WTC11 (cell line): ENCODE measurements at regions not wholly inside any gene's neighbourhood (a gene's known extent, or its start where the extent isn't known, plus 50 kb on each side); places are given as distances from the start of the nearest gene placed in this dataset.

Experiments used
- ATAC-seq: fragments of 200-7000 bp; cut with Tn5 transposase; 2 replicates; pipeline ENCODE4 v1.10.0; 2021; ENCODE audit warnings: mild to moderate bottlenecking, moderate library complexity
- CTCF ChIA-PET: fragments of 300-600 bp; sonication (Branson Sonifier 250); formaldehyde crosslinking; loops from one replicate; lab custom pipeline; 2021; ENCODE audit warnings: antibody characterized with exemption; lab: Charles Lee
- POLR2A ChIA-PET: fragments of 350-600 bp; sonication (Branson Sonifier 250); formaldehyde crosslinking; loops from one replicate; lab custom pipeline; 2021; ENCODE audit warnings: antibody characterized with exemption; lab: Charles Lee
- DNase-seq: peaks from one replicate; pipeline ENCODE4 v3.0.0; 2021; ENCODE audit warnings: low spot score
- H3K27ac Mint-ChIP-seq: 2 replicates; pipeline ENCODE4 v1.8.0; 2021; ENCODE audit warnings: mixed read lengths
- H3K27me3 Mint-ChIP-seq: 2 replicates; pipeline ENCODE4 v1.8.0; 2021; ENCODE audit warnings: low read depth, mild to moderate bottlenecking, moderate library complexity, mixed read lengths
- H3K36me3 Mint-ChIP-seq: 2 replicates; pipeline ENCODE4 v1.8.0; 2021; ENCODE audit warnings: mixed read lengths
- H3K4me1 Mint-ChIP-seq: 2 replicates; pipeline ENCODE4 v1.8.0; 2022; ENCODE audit warnings: mixed read lengths
- H3K4me3 Mint-ChIP-seq: 2 replicates; pipeline ENCODE4 v1.8.0; 2021; ENCODE audit warnings: mild to moderate bottlenecking, moderate library complexity, mixed read lengths
- H3K9me3 Mint-ChIP-seq: 2 replicates; pipeline ENCODE4 v1.8.0; 2021; ENCODE audit warnings: mixed read lengths
- ATF1 ChIP-seq: sonication (generic); formaldehyde crosslinking; IDR thresholded peaks from 2 replicates; pipeline ENCODE4 v1.8.1; 2023; ENCODE audit warnings: mild to moderate bottlenecking, moderate library complexity, missing genetic modification reagents
- CREM ChIP-seq: sonication (generic); formaldehyde crosslinking; IDR thresholded peaks from 2 replicates; pipeline ENCODE4 v1.8.1; 2022; ENCODE audit warnings: mild to moderate bottlenecking, missing genetic modification reagents, moderate library complexity
- E2F5 ChIP-seq: sonication (generic); formaldehyde crosslinking; IDR thresholded peaks from 2 replicates; pipeline ENCODE4 v1.8.1; 2022; ENCODE audit warnings: mild to moderate bottlenecking, moderate library complexity, missing genetic modification reagents
- EMX1 ChIP-seq: fragments of 250-450 bp; sonication (Bioruptor Pico); IDR thresholded peaks from 2 replicates; pipeline ENCODE4 v1.8.0; 2021; ENCODE audit warnings: mild to moderate bottlenecking
- GABPB1 ChIP-seq: sonication (generic); formaldehyde crosslinking; IDR thresholded peaks from 2 replicates; pipeline ENCODE4 v1.8.1; 2023; ENCODE audit warnings: mild to moderate bottlenecking, missing genetic modification reagents
- HMGXB4 ChIP-seq: sonication (generic); formaldehyde crosslinking; IDR thresholded peaks from 2 replicates; pipeline ENCODE4 v1.8.1; 2023; ENCODE audit warnings: mild to moderate bottlenecking, moderate library complexity, missing genetic modification reagents
- MYBL2 ChIP-seq: sonication (generic); formaldehyde crosslinking; IDR thresholded peaks from 2 replicates; pipeline ENCODE4 v1.8.1; 2023; ENCODE audit warnings: mild to moderate bottlenecking, moderate library complexity, missing genetic modification reagents
- NFE2L1 ChIP-seq: sonication (generic); formaldehyde crosslinking; IDR thresholded peaks from 2 replicates; pipeline ENCODE4 v1.8.1; 2023; ENCODE audit warnings: missing genetic modification reagents
- NR2C2 ChIP-seq: sonication (generic); formaldehyde crosslinking; IDR thresholded peaks from 2 replicates; pipeline ENCODE4 v1.8.0; 2022; ENCODE audit warnings: mild to moderate bottlenecking, missing genetic modification reagents
- PRRX2 ChIP-seq: fragments of 250-450 bp; sonication (Bioruptor Pico); IDR thresholded peaks from 2 replicates; pipeline ENCODE4 v1.8.0; 2021; ENCODE audit warnings: mild to moderate bottlenecking
- SMAD3 ChIP-seq: sonication (generic); formaldehyde crosslinking; IDR thresholded peaks from 2 replicates; pipeline ENCODE4 v1.8.0; 2022; ENCODE audit warnings: missing genetic modification reagents, mild to moderate bottlenecking, borderline replicate concordance
- SP1 ChIP-seq: sonication (generic); formaldehyde crosslinking; conservative IDR thresholded peaks from 2 replicates; pipeline ENCODE4 v1.8.1; 2022; ENCODE audit warnings: missing genetic modification reagents
- STAT6 ChIP-seq: sonication (generic); formaldehyde crosslinking; conservative IDR thresholded peaks from 2 replicates; pipeline ENCODE4 v1.8.1; 2023; ENCODE audit warnings: mild to moderate bottlenecking, low read depth, missing genetic modification reagents, moderate library complexity
- TEAD1 ChIP-seq: sonication (generic); formaldehyde crosslinking; IDR thresholded peaks from 2 replicates; pipeline ENCODE4 v1.8.0; 2022; ENCODE audit warnings: mild to moderate bottlenecking, missing genetic modification reagents
- TP53 ChIP-seq: sonication (generic); formaldehyde crosslinking; IDR thresholded peaks from 2 replicates; pipeline ENCODE4 v1.8.1; 2023; ENCODE audit warnings: mild to moderate bottlenecking, missing genetic modification reagents
- ZBTB21 ChIP-seq: sonication (generic); formaldehyde crosslinking; IDR thresholded peaks from 2 replicates; pipeline ENCODE4 v1.8.1; 2023; ENCODE audit warnings: mild to moderate bottlenecking, missing genetic modification reagents, borderline replicate concordance
- ZMAT4 ChIP-seq: fragments of 250-450 bp; sonication (Bioruptor Pico); IDR thresholded peaks from 2 replicates; pipeline ENCODE4 v1.9.0; 2021; ENCODE audit warnings: mild to moderate bottlenecking
- ZNF219 ChIP-seq: sonication (generic); formaldehyde crosslinking; IDR thresholded peaks from 2 replicates; pipeline ENCODE4 v1.8.0; 2023; ENCODE audit warnings: missing genetic modification reagents, mild to moderate bottlenecking, borderline replicate concordance
- TF ChIP-seq, protein P1 (sequence below): sonication (generic); formaldehyde crosslinking; IDR thresholded peaks from 2 replicates; pipeline ENCODE4 v1.8.1; 2022; ENCODE audit warnings: low read depth, missing genetic modification reagents, borderline replicate concordance
- TF ChIP-seq, protein P2 (sequence below): sonication (generic); formaldehyde crosslinking; IDR thresholded peaks from 2 replicates; pipeline ENCODE4 v1.8.0; 2022; ENCODE audit warnings: missing genetic modification reagents
- TF ChIP-seq, protein P3 (sequence below): sonication (generic); formaldehyde crosslinking; IDR thresholded peaks from 2 replicates; pipeline ENCODE4 v1.8.0; 2022; ENCODE audit warnings: mild to moderate bottlenecking, missing genetic modification reagents
- TF ChIP-seq, protein P4 (sequence below): sonication (generic); formaldehyde crosslinking; IDR thresholded peaks from 2 replicates; pipeline ENCODE4 v1.8.0; 2022; ENCODE audit warnings: mild to moderate bottlenecking, missing genetic modification reagents

GRCh38 chr2:228509021-228509420 lies 327.5 kb upstream of the SPHKAP start:
- H3K27ac Mint-ChIP-seq = no peak overlapping the region
- H3K36me3 Mint-ChIP-seq = 0 out of 2 replicates have a peak, but pooled peaks cover 6% of the 10 kb centered on the region
- POLR2A ChIA-PET = no interaction called here
- no peak for DNase-seq
- H3K4me3 Mint-ChIP-seq = no peak overlapping the region
- CTCF ChIA-PET = no interaction called here
- TF ChIP-seq EMX1 = no peak
- TF ChIP-seq NR2C2 (CRISPR knock-in tag) = no peak
- TF ChIP-seq STAT6 (CRISPR knock-in tag) = no peak
- no peak for TF ChIP-seq ZMAT4 (CRISPR knock-in tag)
- TF ChIP-seq, protein P1, sequence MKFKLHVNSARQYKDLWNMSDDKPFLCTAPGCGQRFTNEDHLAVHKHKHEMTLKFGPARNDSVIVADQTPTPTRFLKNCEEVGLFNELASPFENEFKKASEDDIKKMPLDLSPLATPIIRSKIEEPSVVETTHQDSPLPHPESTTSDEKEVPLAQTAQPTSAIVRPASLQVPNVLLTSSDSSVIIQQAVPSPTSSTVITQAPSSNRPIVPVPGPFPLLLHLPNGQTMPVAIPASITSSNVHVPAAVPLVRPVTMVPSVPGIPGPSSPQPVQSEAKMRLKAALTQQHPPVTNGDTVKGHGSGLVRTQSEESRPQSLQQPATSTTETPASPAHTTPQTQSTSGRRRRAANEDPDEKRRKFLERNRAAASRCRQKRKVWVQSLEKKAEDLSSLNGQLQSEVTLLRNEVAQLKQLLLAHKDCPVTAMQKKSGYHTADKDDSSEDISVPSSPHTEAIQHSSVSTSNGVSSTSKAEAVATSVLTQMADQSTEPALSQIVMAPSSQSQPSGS (CRISPR knock-in tag) = no peak
- no peak for TF ChIP-seq E2F5 (CRISPR knock-in tag)
- TF ChIP-seq CREM (CRISPR knock-in tag) = no peak
- no peak for TF ChIP-seq ZBTB21 (CRISPR knock-in tag)
- no peak for TF ChIP-seq PRRX2
- no peak for TF ChIP-seq GABPB1 (CRISPR knock-in tag)
- TF ChIP-seq, protein P2, sequence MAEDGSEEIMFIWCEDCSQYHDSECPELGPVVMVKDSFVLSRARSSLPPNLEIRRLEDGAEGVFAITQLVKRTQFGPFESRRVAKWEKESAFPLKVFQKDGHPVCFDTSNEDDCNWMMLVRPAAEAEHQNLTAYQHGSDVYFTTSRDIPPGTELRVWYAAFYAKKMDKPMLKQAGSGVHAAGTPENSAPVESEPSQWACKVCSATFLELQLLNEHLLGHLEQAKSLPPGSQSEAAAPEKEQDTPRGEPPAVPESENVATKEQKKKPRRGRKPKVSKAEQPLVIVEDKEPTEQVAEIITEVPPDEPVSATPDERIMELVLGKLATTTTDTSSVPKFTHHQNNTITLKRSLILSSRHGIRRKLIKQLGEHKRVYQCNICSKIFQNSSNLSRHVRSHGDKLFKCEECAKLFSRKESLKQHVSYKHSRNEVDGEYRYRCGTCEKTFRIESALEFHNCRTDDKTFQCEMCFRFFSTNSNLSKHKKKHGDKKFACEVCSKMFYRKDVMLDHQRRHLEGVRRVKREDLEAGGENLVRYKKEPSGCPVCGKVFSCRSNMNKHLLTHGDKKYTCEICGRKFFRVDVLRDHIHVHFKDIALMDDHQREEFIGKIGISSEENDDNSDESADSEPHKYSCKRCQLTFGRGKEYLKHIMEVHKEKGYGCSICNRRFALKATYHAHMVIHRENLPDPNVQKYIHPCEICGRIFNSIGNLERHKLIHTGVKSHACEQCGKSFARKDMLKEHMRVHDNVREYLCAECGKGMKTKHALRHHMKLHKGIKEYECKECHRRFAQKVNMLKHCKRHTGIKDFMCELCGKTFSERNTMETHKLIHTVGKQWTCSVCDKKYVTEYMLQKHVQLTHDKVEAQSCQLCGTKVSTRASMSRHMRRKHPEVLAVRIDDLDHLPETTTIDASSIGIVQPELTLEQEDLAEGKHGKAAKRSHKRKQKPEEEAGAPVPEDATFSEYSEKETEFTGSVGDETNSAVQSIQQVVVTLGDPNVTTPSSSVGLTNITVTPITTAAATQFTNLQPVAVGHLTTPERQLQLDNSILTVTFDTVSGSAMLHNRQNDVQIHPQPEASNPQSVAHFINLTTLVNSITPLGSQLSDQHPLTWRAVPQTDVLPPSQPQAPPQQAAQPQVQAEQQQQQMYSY (CRISPR knock-in tag) = no peak
- TF ChIP-seq HMGXB4 (CRISPR knock-in tag) = no peak
- ATAC-seq = no peak
- no peaks in the 10 kb centered on the region for H3K27me3 Mint-ChIP-seq
- no peaks in the 10 kb centered on the region; the same call in 1 of the 2 replicates for H3K9me3 Mint-ChIP-seq
- peaks cover 73% of the 10 kb centered on the region for H3K4me1 Mint-ChIP-seq

DNA sequence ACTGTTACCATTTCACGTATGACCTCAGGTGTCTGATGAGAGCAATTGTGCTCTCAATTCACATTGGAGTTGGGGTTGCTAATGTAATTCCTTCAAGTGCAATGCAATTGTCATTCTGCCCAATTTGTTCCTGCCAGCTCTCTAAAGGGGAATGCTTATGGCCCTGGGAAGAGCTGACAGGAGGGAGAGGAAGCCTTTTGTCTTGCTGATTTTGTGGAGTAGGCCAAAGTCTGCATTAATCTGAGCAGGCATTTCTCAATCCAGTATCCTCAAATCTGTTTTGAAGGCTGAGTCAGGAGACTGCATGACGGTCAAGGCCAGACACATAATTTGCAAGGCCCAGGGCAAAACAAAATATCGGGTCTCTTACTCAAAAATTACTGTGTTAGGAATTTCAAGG lies 326.4 kb upstream of the SPHKAP start:
- ChIA-PET CTCF (no interaction called here), POLR2A (no interaction called here)
- TF ChIP-seq MYBL2 (CRISPR knock-in tag) (no peak), TP53 (CRISPR knock-in tag) (no peak), NFE2L1 (0 out of 2 replicates have a peak, but pooled peaks have one; percentile 36), CREM (CRISPR knock-in tag) (peak; percentile 28; the same call in 1 of the 2 replicates), SMAD3 (CRISPR knock-in tag) (no peak), TEAD1 (CRISPR knock-in tag) (peak; percentile 88), ZNF219 (CRISPR knock-in tag) (no peak), ATF1 (CRISPR knock-in tag) (no peak), ZBTB21 (CRISPR knock-in tag) (0 out of 2 replicates have a peak, but pooled peaks have one; percentile 42), SP1 (no peak)
- TF ChIP-seq, protein P3, sequence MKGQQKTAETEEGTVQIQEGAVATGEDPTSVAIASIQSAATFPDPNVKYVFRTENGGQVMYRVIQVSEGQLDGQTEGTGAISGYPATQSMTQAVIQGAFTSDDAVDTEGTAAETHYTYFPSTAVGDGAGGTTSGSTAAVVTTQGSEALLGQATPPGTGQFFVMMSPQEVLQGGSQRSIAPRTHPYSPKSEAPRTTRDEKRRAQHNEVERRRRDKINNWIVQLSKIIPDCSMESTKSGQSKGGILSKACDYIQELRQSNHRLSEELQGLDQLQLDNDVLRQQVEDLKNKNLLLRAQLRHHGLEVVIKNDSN (CRISPR knock-in tag) = no peak
- TF ChIP-seq, protein P4, sequence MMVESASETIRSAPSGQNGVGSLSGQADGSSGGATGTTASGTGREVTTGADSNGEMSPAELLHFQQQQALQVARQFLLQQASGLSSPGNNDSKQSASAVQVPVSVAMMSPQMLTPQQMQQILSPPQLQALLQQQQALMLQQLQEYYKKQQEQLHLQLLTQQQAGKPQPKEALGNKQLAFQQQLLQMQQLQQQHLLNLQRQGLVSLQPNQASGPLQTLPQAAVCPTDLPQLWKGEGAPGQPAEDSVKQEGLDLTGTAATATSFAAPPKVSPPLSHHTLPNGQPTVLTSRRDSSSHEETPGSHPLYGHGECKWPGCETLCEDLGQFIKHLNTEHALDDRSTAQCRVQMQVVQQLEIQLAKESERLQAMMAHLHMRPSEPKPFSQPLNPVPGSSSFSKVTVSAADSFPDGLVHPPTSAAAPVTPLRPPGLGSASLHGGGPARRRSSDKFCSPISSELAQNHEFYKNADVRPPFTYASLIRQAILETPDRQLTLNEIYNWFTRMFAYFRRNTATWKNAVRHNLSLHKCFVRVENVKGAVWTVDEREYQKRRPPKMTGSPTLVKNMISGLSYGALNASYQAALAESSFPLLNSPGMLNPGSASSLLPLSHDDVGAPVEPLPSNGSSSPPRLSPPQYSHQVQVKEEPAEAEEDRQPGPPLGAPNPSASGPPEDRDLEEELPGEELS (CRISPR knock-in tag) = no peak; the same call in 1 of the 2 replicates

More for the DNA sequence above, 326.4 kb upstream of the SPHKAP start:
- peaks cover 74% of the 10 kb centered on the region for H3K4me1 Mint-ChIP-seq
- no peaks in the 10 kb centered on the region; the same call in 1 of the 2 replicates for H3K9me3 Mint-ChIP-seq
- H3K27ac Mint-ChIP-seq = peak overlapping the region; percentile 94
- H3K4me3 Mint-ChIP-seq = peak overlapping the region; percentile 24; the same call in 1 of the 2 replicates
- ATAC-seq = peak; percentile 96
- H3K36me3 Mint-ChIP-seq = 0 out of 2 replicates have a peak, but pooled peaks cover 6% of the 10 kb centered on the region
- DNase-seq = peak; percentile 23
- H3K27me3 Mint-ChIP-seq = no peaks in the 10 kb centered on the region
